Left renal cortex interstitium (tissue), 4 donors: ENCODE measurements at regions not wholly inside any gene's neighbourhood (a gene's known extent, or its start where the extent isn't known, plus 50 kb on each side); places are given as distances from the start of the nearest gene placed in this dataset.
"Not testable (repeated sequence)": the region's sequence is repeated elsewhere in the genome, so short reads cannot be mapped to it uniquely, and the experiment has no call there.

Source experiments
- DNase-seq, 4 donors: peaks; one replicate each; pipeline ENCODE4 v3.0.0-alpha.2; 2013; ENCODE audit warnings: low read depth in 4 of 4, low spot score in 2 of 4, missing footprints in 1 of 4

DNA sequence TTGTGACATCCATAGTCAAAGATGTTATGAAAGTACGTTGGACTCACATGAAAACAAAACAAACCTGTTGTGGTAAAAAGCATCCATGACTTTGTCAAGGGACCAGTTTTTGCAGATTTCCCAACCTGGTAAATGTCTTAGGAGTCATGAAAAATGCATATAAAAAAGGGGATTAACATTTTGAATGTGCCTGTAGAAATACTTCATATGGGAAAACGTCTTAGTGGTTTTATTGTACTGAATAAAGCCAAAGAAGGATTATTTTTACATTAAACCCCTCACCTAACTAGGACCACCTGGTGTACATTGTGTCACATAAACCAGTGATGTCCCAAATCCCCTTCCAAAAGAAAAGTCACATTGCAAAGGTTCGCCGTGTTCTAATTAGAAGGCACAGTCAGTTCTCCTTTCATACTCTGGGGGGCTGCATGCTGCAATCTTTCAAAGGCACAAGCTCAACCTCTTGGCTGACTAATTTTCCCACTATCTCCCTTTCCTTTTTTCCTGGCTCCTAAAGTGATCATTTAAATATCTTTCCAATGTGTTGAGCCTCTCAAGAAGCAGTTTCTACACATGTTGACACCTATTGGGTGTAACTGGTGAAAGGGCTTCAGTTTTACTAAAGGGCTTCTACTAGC, 119.8 kb upstream of the SPAG17 start:
- no peak for DNase-seq

DNA sequence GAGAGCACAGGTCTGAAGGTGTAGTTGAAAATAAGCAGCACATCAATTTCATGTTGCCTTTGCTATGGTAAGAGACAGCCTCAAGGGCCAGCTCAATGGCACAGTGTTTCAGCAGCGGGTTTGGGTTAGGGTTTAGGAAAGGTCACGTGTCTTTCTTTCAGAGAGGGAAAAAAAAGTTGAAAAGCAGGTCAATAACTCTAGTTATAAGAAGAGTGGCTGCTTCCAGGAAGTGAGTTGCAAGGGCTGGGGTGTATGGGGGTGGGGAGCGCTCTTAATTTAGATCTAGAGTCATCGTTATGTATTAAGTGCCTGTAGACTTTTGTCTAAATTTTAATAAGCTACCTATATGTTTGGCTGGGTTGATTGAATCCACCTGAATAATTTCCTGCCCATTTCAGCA, 118.5 kb upstream of the SPAG17 start:
- DNase-seq, result no peak

DNA sequence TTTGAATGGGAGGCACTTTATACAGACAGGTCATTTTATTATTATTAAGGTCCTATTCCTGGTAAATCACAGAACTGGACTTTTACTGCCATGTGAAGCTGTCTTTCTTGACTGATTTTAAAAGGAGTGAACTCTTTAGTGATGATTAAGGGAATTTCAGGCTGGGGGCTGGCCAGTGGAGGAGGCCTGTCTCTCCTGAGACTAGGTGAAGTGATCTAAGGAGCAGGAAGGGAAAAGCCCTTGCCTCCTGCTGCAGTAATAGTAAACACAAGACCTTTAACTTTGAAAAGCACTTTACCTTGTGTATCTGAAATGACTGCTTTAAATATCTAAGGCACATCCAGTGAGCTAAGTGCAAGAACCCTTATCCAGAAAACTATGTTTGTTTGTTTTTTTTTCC, 118.0 kb upstream of the SPAG17 start:
- DNase-seq, result no peak

DNA sequence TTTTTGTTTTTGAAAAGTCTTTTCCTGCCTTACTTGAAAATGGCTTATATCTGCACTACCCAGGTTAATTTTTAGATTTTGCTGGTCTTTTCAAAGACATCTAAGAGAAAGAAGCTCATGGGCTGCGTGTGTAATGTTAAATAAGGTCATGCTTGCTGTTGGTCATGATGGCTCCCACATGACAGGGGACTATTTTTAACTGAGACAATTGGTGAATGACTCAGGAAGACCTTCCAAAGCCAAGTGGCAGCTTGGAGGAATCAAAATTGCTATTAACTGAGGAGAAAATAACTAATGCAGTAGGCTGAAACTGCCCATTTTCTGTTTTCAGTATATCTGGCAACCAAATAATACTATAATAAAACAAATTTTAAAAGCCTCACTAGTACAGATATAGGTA, 117.1 kb upstream of the SPAG17 start:
- no peak for DNase-seq

GRCh38 chr1:118300808-118301207, 115.8 kb upstream of the SPAG17 start:
- no peak for DNase-seq

DNA sequence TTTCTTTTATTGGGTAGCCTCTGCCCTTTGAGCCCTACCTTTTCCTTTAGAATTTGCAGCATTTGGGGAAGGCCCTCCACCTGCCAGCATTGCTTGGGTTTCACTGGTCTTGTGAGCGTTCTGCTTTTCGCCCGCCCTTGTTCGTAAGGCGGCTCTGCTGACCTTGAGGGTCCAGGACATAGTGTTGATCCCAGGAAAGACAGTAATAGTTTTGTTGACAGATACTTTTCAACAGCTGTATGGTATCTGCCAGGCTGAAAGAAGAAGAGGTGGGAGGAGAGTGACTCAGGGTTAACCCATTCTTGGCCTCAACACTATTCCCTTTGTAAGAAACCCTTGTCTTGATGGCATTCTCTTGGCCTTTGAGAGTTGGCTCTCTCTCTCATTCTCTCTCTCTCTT, 113.4 kb upstream of the SPAG17 start:
- no peak for DNase-seq

- no peak for DNase-seq
Observed at GRCh38 chr1:118297521-118297920, 112.5 kb upstream of the SPAG17 start.

DNA sequence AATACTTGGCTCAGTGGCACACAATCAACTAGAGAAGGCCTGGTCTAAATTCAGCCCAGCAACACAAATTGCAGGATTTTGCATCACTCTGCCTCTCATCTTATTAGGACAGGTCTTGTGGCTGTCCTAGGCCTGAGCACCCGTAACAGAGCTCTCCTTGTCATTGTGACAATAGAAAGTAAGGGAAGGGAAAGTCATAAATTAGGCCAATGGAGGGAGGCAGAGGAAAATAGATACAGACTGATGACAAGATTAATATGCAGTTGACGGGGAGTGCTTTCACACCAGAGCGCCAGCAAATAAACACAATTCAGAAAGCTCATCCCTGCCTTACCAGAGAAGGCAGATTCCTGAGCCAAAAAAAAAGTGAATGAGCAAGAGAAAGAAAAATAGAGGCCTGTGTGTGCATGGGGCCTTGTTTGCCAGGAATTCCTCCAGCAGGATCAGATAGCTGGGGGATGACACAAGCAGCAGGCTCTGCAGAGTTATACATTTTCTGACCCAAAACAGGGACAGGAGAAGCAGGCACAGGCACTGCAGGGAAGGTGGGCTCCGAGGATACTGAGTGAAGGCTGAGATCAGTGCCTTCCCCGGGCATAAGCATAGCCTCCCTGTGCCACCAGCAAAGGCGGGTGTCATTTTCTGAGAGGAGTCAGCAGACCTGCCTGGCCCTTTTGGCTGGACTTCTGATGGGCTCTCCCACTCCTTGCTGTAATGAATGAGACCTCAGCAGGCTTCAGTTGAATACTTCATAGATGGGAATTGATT, 110.0 kb upstream of the SPAG17 start:
- DNase-seq, result no peak

DNA sequence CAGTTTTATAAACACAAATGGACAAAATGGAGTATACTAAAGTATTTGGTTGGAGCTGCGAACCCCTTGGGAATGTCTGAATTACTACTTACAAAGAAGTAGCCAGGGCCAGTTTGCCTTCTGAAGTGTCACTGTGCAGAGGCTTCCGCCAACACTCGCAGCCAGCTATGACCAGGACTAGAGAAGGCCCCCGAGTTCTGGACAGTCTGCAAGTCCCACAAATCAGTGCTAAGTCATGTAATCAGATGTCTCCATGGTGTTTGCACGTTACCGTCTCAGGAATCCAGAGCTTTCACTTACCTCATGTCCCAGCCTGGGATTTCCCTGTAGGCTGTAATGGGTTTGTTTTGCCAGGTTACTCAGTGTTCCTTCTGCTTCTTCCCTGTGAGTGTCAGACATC, 106.6 kb upstream of the SPAG17 start:
- DNase-seq, result no peak

DNA sequence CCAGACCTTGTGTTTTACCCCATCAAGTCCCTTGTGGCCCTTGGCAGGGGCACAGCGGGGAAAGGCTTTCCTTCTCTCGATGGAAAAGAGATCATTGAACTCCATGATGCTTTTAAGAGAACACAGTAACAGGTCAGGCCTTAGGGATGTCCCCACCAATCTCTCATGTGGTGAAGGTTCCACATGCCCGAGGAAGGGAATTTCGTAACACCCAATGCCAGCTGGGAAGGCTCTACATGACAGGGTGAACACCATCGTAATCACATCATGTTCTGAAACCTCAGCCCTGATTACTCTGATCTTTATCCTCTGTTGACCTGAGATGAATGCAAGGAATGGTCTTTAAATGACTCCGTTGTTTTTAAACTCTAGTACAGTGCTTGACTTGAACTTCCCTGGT, 105.5 kb upstream of the SPAG17 start:
- DNase-seq, result no peak

DNA sequence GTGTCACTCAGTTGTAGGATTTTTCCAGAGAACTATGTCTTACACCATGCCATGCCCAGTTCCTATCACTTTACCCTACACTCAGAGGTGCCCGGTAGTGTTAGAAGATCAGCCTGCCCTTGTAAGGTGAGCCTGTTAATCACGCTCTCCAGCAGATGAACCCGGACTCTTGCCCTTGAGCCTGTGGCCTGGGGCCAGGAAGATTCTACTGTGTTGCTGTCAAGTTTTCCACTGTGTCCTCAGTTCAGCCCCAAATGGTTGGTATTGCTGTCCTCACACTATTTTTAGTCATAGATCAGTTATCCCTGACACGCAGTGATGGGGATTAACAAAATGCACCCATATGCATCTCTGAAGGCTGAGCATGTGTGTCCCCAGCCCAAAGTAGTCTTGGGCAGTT, 105.0 kb upstream of the SPAG17 start:
- DNase-seq, result no peak

DNA sequence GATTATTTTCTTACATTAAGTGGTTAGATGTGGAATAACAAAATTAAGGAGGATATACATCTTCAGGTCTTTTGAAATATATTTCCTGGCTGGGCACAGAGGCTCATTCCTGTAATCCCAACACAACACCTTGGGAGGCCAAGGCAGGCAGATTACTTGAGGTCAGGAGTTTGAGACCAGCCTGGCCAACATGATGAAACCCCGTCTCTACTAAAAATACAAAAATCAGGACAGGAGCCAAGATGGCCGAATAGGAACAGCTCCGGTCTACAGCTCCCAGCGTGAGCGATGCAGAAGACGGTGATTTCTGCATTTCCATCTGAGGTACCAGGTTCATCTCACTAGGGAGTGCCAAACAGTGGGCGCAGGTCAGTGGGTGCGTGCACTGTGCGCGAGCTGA, 95.6 kb upstream of the SPAG17 start:
- DNase-seq, result not testable (repeated sequence)

DNA sequence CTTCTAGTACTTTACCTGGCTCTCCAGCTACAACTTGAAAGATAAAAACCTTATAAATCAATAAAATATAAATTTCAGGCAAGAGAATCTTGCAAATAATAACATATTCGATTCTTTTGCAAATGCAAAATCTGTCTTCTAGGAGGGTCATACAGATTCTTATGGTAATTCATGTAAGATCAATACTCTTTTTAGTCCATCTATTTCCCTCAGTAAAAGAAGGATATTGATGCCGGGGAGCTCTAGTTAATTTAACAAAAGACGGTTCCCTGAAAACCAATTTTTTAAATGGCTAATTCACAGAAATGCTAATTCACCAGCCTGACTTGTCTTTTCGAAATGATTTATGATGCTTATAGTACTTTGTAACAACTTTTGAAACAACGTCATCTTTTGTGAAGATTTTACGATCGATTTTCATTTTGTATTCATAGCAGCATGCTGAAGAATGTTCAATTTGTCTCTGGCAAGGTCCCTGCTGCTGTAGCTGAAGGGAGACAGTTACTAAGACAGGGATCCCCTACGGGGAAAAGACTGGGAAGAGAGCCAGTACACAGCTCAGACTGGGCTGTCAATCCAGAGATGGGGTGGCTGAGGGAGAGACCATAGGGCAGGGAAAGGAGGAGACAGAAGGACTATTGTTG, 90.6 kb upstream of the SPAG17 start:
- DNase-seq, result no peak

- DNase-seq, result no peak
Observed at GRCh38 chr1:118272884-118273283, 87.9 kb upstream of the SPAG17 start.

DNA sequence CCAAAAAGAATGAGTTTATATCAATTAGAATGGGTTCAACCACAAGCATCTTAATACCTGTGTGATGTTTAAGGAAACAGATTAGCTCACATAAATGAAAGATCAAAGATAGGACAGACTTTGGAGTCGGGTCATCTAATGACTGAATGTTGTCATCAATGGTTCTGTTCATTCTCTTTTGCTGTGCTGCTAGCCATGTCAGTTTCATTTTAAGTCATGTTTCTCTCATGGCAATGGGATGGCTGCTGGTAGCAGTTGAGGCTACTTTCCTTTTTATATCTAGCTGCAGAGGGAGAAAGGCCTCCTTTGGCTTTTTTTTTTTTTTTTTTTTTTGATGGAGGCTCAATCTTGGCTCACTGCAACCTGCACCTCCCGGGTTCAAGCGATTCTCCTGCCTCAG, 86.9 kb upstream of the SPAG17 start:
- no peak for DNase-seq

DNA sequence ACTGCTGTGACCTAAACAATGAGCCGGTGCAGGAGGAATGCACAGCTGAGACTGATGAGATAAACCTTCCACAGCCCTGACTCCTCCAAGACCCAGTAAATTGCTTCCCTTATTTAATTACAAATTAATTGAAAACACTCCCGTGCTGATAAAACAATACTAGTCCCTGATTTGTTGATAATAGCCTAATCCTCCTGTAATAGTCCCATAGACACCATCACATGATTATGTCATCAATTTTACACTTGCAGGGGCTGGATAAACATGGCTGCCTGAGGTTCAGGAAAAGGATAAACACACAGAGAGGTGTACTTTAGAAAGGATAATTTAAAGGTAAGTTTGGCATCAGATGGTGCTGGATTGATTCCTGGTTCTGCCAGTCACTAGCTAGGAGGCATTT, 84.6 kb upstream of the SPAG17 start:
- no peak for DNase-seq

DNA sequence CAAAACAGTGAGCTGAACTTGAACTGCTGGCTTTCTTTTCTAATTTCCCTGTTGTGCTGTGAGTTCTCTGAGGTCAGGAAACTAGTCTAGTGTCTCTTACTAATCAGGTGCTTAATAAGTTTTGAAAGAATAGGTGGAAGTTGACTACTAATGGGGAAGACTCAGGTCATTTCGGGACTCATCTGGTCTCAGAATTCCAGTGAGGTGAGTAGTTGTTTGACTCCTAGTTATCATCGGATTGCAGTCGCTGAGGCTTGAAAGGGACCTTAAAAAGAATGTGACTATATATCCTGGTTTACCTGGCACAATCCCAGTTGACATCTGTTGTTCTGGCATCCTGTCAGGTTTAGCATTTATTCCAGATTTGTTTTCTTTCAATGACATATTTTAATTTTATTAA, 81.4 kb upstream of the SPAG17 start:
- DNase-seq, result no peak

GRCh38 chr1:118264343-118264742, 79.3 kb upstream of the SPAG17 start:
- no peak for DNase-seq

DNA sequence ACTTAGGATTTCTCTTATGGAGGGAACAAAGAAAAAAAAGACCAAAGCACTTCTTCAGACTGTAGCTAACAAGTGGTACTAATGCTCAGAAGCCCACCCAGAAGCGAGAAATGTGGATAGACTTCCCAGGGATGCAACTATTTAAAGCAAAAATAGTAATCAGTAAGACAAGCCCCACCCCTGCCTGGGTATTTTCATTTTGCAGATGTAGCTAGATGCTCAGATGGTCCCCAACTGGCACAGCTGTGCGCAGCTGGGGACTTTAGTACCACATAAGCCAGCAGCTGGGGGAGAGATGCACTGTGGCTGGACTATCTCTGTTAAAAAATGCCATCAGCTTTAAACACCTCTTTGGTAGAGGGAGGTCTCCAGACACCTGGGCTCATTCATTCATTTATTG, 77.8 kb upstream of the SPAG17 start:
- DNase-seq, result no peak

GRCh38 chr1:118258975-118259374, 73.9 kb upstream of the SPAG17 start:
- DNase-seq, result no peak

DNA sequence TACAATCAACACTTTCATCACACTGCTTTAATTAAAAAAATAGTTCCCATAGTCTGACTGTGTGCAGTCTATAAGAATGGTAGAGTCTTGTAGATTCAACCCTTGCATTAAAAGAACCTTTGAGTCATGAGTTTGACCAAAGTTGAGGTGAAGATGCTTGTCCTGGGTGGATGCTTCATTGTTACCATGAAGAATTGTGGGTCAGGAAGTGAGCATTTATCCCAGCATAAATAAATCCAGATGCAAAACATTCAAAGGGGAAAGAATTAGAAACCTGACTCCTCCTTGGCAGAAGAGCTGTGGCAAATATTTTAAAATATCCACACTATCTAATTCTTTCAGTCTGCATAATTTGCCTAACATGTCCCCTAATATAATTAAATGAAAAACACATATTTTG, 72.9 kb upstream of the SPAG17 start:
- no peak for DNase-seq
